GM12872 (cell line): ENCODE measurements at regions not wholly inside any gene's neighbourhood (a gene's known extent, or its start where the extent isn't known, plus 50 kb on each side); places are given as distances from the start of the nearest gene placed in this dataset.

ENCODE experiments used
- CTCF ChIP-seq: IDR thresholded peaks from 3 replicates; pipeline ENCODE4 v1.5.1; 2011; ENCODE audit warnings: low read depth, mild to moderate bottlenecking, low read length, moderate library complexity; ENCODE audit not compliant: insufficient read depth

GRCh38 chr2:177331466-177331997 lies 61.0 kb upstream of the AGPS start:
- TF ChIP-seq CTCF = no peak

GRCh38 chr2:177332026-177332991 lies 60.3 kb upstream of the AGPS start:
- TF ChIP-seq CTCF = peak; percentile 67

DNA sequence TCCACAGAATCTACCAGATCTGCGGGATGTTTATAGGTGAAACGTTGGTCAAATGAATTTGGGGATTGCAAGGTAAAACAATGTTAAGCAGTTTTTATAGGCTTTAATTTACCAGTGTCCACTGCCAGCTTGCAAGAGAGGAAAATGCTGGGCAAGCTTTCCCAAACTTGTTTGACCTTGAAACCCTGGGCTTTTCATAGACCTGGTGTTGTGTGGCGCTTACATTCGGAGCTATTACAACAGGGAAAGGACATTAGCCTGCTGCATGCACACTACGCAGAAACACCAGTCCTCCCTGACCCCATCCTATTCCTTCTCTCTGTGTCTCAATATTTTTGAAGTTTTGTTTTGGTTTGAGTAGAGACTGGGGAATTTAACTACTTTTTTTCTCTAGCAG lies 59.6 kb upstream of the AGPS start:
- TF ChIP-seq CTCF = no peak

GRCh38 chr2:177334940-177335543 lies 57.5 kb upstream of the AGPS start:
- peak; percentile 85 for TF ChIP-seq CTCF

- no peak for TF ChIP-seq CTCF
These were observed 56.6 kb upstream of the AGPS start for GRCh38 chr2:177335917-177336450.

GRCh38 chr2:177338177-177338721 lies 54.3 kb upstream of the AGPS start:
- TF ChIP-seq CTCF = no peak

DNA sequence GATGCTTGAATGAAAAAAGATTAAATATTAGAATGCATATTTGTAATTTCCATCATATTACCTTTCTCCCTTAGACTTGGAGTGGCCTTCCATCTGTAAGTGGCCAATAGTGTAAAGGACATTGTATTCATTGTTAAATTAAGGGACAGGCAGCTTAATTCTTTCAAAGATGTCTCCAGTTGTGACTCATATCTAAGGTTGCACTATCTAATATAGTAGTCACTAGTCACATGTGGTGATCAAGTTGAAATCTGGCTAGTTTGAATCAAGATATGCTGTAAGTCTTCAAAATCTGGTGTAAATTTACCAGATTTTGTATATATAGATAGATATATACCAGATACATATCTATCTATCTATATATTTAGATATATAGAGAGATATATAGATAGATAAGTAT lies 52.4 kb upstream of the AGPS start:
- TF ChIP-seq CTCF = no peak
